Activated CD8-positive, alpha-beta T cell treated with anti-CD3 and anti-CD28 coated beads for 36 hours (primary cell): ENCODE measurements at regions not wholly inside any gene's neighbourhood (a gene's known extent, or its start where the extent isn't known, plus 50 kb on each side); places are given as distances from the start of the nearest gene placed in this dataset.

ENCODE experiments used
- ATAC-seq: fragments of 200-7000 bp; cut with Tn5 transposase; one replicate; pipeline ENCODE4 v1.10.0; 2021; ENCODE audit warnings: mild to moderate bottlenecking, moderate library complexity
- CTCF ChIA-PET: fragments of 350-600 bp; sonication (Branson Sonifier 250); formaldehyde crosslinking; loops from one replicate; lab custom pipeline; 2021; ENCODE audit warnings: antibody characterized with exemption; lab: Charles Lee
- POLR2A ChIA-PET: fragments of 350-600 bp; sonication (Branson Sonifier 250); formaldehyde crosslinking; loops from one replicate; lab custom pipeline; 2021; ENCODE audit warnings: antibody characterized with exemption; lab: Charles Lee
- DNase-seq: peaks from one replicate; pipeline ENCODE4 v3.0.0-alpha.2; 2020
- H3K27ac Mint-ChIP-seq: one replicate; pipeline ENCODE4 v1.8.0; 2021; ENCODE audit warnings: mild to moderate bottlenecking, mixed read lengths
- H3K27me3 Mint-ChIP-seq: one replicate; pipeline ENCODE4 v1.8.0; 2021; ENCODE audit warnings: mixed read lengths
- H3K36me3 Mint-ChIP-seq: one replicate; pipeline ENCODE4 v1.8.0; 2021; ENCODE audit warnings: low read depth, mixed read lengths
- H3K4me1 Mint-ChIP-seq: one replicate; pipeline ENCODE4 v1.8.0; 2021; ENCODE audit warnings: low read depth, mixed read lengths
- H3K4me3 Mint-ChIP-seq: one replicate; pipeline ENCODE4 v1.8.0; 2021; ENCODE audit warnings: mild to moderate bottlenecking, moderate library complexity, mixed read lengths
- H3K9me3 Mint-ChIP-seq: one replicate; pipeline ENCODE4 v1.8.0; 2021; ENCODE audit warnings: mixed read lengths
- CTCF ChIP-seq: fragments of 200-600 bp; IDR thresholded peaks from one replicate; pipeline ENCODE4 v1.8.0; 2022; ENCODE audit warnings: antibody characterized with exemption, mild to moderate bottlenecking
- intact Hi-C: fragments of 100-400 bp; cut with micrococcal nuclease; formaldehyde crosslinking; loops from one replicate; pipeline ENCODE4 v1.10.0; 2022

DNA sequence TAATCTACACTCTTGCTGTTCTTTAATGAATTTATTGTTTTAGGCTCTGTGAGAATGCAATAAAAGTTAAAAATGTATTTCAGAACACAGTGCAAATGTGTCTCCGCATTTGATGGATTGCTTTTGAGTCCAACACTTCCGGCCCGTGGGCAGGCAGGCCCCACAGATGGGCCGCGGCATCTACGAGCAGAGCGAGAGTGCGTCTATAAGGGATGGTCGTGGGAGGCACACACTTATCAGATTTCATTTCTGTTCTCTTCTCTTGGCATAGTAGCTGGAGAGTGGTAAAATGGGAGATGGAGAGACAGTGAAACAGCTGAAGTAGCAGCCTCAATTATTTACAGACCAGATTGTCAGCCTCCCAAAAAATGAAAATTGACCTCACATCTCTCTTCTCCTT lies 134.2 kb downstream of the NAV1 start:
- Mint-ChIP-seq H3K27ac (no peak overlapping the region), H3K36me3 (no peaks in the 10 kb centered on the region), H3K9me3 (no peaks in the 10 kb centered on the region), H3K4me1 (no peaks in the 10 kb centered on the region), H3K27me3 (peaks cover 1% of the 10 kb centered on the region), H3K4me3 (no peak overlapping the region)
- no peak for DNase-seq
- ChIA-PET POLR2A (no interaction called here), CTCF (interaction anchor here (1.1 to 1.6 kb wide), 2 partner anchors 80 to 114 kb away, joined by 3 to 5 read pairs; no protein-coding TSS in a partner anchor)
- ATAC-seq = no peak
- no peak for TF ChIP-seq CTCF
- intact Hi-C loops = no loop called here

DNA sequence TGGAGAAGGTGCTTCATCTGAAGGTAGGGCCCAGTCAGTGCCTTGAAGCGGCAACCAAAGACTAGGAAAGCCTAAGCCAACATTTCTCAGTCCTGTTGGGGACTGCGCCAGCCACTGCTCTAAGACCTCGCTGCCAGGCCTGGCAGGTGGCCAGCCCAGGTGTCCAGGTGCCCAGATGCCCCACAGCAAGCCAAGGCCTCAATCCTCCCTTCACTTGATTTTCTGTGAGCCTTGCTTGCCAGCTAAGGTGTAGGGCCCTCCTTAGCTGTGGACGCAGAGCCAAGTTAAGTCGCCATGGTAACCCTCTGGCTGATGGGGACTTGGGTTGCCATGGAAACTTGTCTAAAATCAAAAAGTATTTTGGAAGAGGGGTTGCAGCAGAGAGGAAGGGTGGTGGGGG lies 135.0 kb downstream of the NAV1 start:
- CTCF ChIA-PET = interaction anchor here (0.6 kb wide), 1 partner anchor 79 kb away, joined by 3 read pairs; no protein-coding TSS in a partner anchor
- peaks cover 1% of the 10 kb centered on the region for H3K27me3 Mint-ChIP-seq
- ATAC-seq = no peak

DNA sequence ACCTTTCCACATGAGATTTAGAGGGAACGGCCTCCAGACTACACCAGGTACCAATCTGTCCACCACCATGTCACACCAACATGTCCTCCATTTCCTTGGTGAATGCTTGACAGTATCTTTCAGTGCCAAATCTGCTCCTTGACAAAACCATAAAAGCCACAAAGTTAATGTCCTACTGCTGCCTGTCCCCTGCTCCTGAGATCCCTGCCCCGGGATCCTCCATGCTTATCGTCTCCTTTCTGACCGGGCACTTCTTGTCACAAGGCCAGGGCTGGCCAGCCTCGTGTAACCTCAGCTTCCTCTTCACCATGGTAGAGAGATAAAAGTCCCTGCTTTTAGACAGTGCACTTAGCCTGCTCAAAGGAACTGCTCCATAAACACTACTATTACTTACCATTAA lies 136.2 kb downstream of the NAV1 start:
- H3K4me1 Mint-ChIP-seq = no peaks in the 10 kb centered on the region
- CTCF ChIA-PET = no interaction called here
- POLR2A ChIA-PET = no interaction called here
- intact Hi-C loops = no loop called here
- DNase-seq (no peak), ATAC-seq (no peak)
- H3K4me3 Mint-ChIP-seq = no peak overlapping the region
- H3K27me3 Mint-ChIP-seq = peaks cover 1% of the 10 kb centered on the region
- H3K36me3 Mint-ChIP-seq = no peaks in the 10 kb centered on the region
- TF ChIP-seq CTCF = no peak
- no peak overlapping the region for H3K27ac Mint-ChIP-seq
- no peaks in the 10 kb centered on the region for H3K9me3 Mint-ChIP-seq

More for the DNA sequence above, 135.0 kb downstream of the NAV1 start:
- POLR2A ChIA-PET = no interaction called here
- Mint-ChIP-seq H3K27ac (no peak overlapping the region), H3K4me1 (no peaks in the 10 kb centered on the region), H3K36me3 (no peaks in the 10 kb centered on the region), H3K9me3 (no peaks in the 10 kb centered on the region), H3K4me3 (no peak overlapping the region)
- TF ChIP-seq CTCF = no peak
- intact Hi-C loops = no loop called here
- DNase-seq = no peak

GRCh38 chr1:201676197-201676596 lies 137.3 kb downstream of the NAV1 start:
- Mint-ChIP-seq H3K27ac (no peak overlapping the region), H3K9me3 (no peaks in the 10 kb centered on the region), H3K4me1 (no peaks in the 10 kb centered on the region), H3K27me3 (peaks cover 1% of the 10 kb centered on the region), H3K36me3 (no peaks in the 10 kb centered on the region), H3K4me3 (no peak overlapping the region)
- TF ChIP-seq CTCF = no peak
- POLR2A ChIA-PET = no interaction called here
- ATAC-seq = no peak
- DNase-seq = no peak
- CTCF ChIA-PET = no interaction called here
- intact Hi-C loops = no loop called here

GRCh38 chr1:201676641-201677040 lies 137.7 kb downstream of the NAV1 start:
- Mint-ChIP-seq H3K4me1 (no peaks in the 10 kb centered on the region), H3K4me3 (no peak overlapping the region)

More at GRCh38 chr1:201676641-201677040, 137.7 kb downstream of the NAV1 start:
- intact Hi-C loops = no loop called here
- no peaks in the 10 kb centered on the region for H3K9me3 Mint-ChIP-seq
- POLR2A ChIA-PET = no interaction called here
- DNase-seq (no peak), ATAC-seq (no peak)
- CTCF ChIA-PET = no interaction called here
- no peak overlapping the region for H3K27ac Mint-ChIP-seq
- peaks cover 1% of the 10 kb centered on the region for H3K27me3 Mint-ChIP-seq
- H3K36me3 Mint-ChIP-seq = no peaks in the 10 kb centered on the region
- no peak for TF ChIP-seq CTCF
